ENCODE measurements at regions not wholly inside any gene's neighbourhood (a gene's known extent, or its start where the extent isn't known, plus 50 kb on each side); places are given as distances from the start of the nearest gene placed in this dataset.

GRCh38 chr4:3818371-3818770 lies 52.2 kb downstream of the ADRA2C start:
- H3K4me1 ChIP-seq: no peaks in the 10 kb centered on the region
- H3K9me3 ChIP-seq: peaks cover 0 to 4% of the 10 kb centered on the region in 2 donors
- DNase-seq (ENCODE audit: low spot score): no peak
- no peak overlapping the region for H3K27ac ChIP-seq
- H3K27me3 ChIP-seq: no peaks in the 10 kb centered on the region
- H3K4me3 ChIP-seq: no peak overlapping the region
- H3K36me3 ChIP-seq: no peaks in the 10 kb centered on the region
- no peak for TF ChIP-seq CTCF (IDR thresholded peaks at IDR 0.05)

DNA sequence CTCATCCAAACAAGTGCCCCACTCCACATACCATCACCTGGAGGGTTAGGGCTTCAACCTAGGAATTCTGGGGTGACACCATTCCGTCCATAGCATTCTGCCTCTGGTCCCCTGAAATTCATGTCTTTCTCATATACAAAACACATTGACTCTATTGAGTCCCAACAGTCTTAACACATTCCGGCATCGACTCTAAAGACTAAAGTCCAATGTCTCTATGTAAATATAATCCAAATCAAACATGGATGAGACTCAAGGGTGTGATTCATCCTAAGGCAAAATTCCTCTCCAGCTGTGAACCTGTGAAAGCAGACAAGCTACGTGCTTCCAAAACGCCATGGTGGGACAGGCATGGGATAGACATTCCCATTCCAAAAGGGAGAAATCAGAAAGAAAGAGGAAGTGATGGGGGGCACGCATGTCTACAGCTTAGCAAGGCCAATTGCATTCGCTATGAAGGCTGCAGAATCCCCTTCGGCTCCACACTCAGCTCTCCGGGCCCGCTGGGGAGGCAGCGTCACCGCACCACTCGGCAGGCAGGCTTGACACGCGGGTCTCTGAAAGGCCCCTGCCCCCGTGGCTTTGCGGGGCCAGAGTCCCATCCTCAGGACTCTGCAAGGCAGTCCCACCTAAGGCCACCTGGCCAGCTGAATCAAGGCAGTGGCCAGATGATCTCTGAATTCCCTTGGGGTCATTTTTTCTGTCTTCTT lies 53.2 kb downstream of the ADRA2C start:
- no peaks in the 10 kb centered on the region for H3K4me1 ChIP-seq
- no peaks in the 10 kb centered on the region for H3K27me3 ChIP-seq
- H3K4me3 ChIP-seq: no peak overlapping the region
- DNase-seq (ENCODE audit: low spot score): no peak
- no peaks in the 10 kb centered on the region for H3K36me3 ChIP-seq
- peaks cover 0 to 4% of the 10 kb centered on the region in 2 donors for H3K9me3 ChIP-seq
- no peak overlapping the region for H3K27ac ChIP-seq
- TF ChIP-seq CTCF (IDR thresholded peaks at IDR 0.05): no peak

GRCh38 chr4:3820016-3820805 lies 54.0 kb downstream of the ADRA2C start:
- H3K27me3 ChIP-seq: no peaks in the 10 kb centered on the region
- H3K4me3 ChIP-seq: no peak overlapping the region
- peaks cover 0 to 4% of the 10 kb centered on the region in 2 donors for H3K9me3 ChIP-seq
- H3K27ac ChIP-seq: no peak overlapping the region
- DNase-seq (ENCODE audit: low spot score): no peak
- H3K36me3 ChIP-seq: no peaks in the 10 kb centered on the region
- no peak for TF ChIP-seq CTCF (IDR thresholded peaks at IDR 0.05)
- no peaks in the 10 kb centered on the region for H3K4me1 ChIP-seq

DNA sequence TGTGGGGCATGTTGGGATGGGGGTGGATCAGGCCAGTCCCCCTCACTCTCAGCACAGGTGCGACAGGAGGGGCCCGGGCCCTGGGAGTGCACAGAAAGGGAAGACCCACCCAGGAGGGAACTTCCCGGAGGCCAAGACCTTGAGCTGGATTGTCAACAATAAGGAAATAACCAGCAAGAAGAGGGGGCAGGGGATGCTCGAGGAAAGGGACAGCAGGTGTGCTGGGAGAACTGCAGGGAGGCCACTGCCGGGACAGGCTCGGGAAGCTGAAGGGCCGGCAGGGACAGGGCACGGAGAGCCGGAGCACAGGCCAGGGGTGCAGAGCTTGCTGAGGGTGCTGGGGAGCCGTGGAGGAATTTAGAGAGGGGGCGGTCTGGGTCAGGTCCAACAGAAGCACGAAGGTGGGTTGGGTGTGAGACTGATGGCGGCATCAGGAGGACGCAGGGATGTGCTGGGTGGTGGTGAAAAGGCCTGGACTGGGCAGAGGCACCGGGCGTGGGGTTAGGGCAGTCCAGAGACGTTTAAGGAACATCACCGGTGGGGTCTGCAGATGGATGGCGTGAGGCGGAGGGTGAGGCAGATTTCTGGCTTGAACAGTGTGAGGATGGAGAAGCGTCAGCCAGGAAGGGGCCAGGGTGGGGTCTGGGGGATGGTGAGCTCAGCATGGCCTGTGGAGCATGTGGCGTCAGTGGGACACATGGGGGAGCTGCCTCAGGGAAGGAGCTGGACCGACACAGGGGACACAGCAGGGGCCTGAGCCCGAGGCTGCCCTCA lies 54.8 kb downstream of the ADRA2C start:
- no peak for TF ChIP-seq CTCF (IDR thresholded peaks at IDR 0.05)

DNA sequence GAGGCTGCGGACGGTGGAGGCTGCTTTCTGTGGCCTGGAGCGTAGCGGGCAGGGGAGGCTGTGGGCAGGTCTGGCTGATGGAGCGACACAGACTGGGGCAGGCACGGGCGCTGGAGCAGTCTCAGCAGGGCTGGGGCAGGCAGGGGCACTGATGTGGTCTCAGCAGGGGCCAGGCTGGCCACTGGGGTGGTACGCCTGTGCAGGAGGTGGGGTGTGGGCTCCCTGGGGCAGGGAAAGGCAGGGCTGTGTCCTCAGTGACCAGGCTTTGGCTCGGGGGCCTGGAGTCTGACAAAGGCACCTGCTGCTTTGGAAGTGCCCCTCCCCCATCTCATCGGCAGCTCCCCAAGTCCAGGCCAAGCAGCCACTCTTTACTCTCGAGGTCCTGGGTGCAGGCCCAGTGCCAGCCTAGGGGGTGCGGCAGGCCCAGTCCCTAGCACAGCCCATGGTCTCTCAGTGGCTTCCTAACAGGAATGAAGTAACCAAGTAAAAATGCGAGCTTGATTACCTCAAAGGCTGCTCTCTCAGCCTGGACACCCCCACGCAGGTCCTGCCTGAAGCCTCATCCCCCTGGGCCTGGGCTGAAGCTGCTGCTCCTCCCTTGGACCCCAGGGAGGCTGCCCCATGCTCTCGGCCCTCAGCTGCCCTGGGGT lies 55.5 kb downstream of the ADRA2C start:
- no peaks in the 10 kb centered on the region for H3K4me1 ChIP-seq
- no peak for TF ChIP-seq CTCF (IDR thresholded peaks at IDR 0.05)
- no peak for DNase-seq (ENCODE audit: low spot score)

More for the DNA sequence above, 54.8 kb downstream of the ADRA2C start:
- DNase-seq (ENCODE audit: low spot score): no peak
- Histone ChIP-seq H3K4me3 (no peak overlapping the region), H3K9me3 (peaks cover 0 to 4% of the 10 kb centered on the region in 2 donors), H3K27ac (no peak overlapping the region), H3K36me3 (no peaks in the 10 kb centered on the region), H3K4me1 (no peaks in the 10 kb centered on the region), H3K27me3 (no peaks in the 10 kb centered on the region)

More for the DNA sequence above, 55.5 kb downstream of the ADRA2C start:
- no peaks in the 10 kb centered on the region for H3K27me3 ChIP-seq
- peaks cover 0 to 4% of the 10 kb centered on the region in 2 donors for H3K9me3 ChIP-seq
- H3K36me3 ChIP-seq: no peaks in the 10 kb centered on the region
- H3K4me3 ChIP-seq: no peak overlapping the region
- H3K27ac ChIP-seq: no peak overlapping the region

Data from right atrium auricular region (tissue), 2 donors.